LHCN-M2 (cell line): ENCODE measurements at regions not wholly inside any gene's neighbourhood (a gene's known extent, or its start where the extent isn't known, plus 50 kb on each side); places are given as distances from the start of the nearest gene placed in this dataset.

Source experiments
- DNase-seq: peaks from one replicate; pipeline ENCODE4 v3.0.0-alpha.2; 2012; ENCODE audit warnings: low read depth

DNA sequence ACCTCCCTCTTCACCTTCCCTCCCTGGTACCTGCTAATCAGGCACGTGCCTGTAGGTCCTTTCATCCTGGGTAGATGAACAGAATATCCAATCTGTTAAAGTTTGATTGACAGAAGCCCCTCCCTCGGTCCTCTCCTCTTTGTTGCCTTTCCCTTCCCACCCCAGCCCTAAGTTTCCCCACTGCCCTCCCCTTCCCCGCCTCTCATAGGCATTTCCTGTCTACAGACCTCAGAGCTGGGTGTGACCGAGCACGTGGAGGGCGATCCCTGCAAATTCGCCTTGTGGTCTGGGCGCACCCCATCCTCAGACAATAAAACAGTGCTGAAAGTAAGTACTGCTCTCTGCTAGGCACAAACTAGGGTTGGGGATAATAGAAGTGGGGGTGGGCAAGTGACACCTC, 239.2 kb upstream of the UMPS start:
- DNase-seq, result no peak

DNA sequence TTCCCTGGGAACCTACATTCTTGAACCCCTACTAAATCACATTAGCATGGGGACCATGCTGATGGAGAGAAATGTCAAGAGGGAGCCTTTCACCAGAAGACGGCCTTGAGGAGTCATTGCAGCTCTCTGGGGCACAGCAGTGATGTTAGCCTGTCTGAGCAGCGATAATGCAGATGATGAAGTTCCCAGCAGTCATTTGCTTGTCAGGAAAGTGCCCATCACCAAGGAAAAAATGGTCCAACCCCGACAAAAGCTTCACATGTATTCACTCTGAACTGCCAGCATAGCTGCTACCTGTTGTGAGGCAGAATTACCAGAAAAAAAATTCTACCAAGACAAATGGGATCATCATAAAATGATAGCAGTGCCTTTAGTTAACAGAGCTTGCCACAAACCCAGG, 238.4 kb upstream of the UMPS start:
- DNase-seq, result no peak

DNA sequence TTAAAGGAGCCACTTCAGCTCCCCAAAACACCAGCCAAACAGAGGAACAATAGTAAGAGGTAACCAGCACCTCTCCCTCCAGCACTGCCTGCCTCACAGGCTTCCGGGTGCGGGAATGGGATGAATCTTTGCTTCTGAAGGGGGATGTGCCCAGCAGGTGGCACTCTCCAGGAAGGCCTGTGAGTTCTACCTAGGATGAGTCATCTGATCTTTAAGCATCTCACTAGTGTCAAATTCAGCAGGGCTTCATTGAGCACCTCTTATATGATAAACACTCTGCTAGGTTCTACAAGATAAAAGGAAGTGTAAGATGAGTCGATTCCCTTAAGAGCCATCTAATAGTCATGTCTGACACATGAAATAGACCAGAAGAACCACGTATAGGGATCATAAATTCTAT, 237.4 kb upstream of the UMPS start:
- peak; percentile 21 for DNase-seq

DNA sequence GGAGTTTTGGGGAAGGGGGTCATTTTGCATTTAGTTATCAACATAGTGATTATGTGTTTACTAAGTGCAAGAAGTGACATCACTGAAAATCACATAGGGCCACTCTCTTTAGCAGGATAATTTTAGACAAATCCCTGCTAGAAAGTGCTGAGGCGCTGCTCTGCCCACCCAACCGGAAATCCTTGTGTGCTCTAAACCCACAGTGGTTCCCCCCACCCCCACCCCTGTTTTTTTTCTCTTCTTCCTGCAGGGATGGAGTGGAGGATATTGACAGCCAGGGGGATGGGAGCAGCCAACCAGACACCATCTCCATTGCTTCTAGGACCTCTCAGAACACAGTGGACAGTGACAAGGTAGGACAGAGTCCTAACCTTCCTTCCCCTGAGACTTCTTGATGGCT, 234.2 kb upstream of the UMPS start:
- DNase-seq, result no peak

DNA sequence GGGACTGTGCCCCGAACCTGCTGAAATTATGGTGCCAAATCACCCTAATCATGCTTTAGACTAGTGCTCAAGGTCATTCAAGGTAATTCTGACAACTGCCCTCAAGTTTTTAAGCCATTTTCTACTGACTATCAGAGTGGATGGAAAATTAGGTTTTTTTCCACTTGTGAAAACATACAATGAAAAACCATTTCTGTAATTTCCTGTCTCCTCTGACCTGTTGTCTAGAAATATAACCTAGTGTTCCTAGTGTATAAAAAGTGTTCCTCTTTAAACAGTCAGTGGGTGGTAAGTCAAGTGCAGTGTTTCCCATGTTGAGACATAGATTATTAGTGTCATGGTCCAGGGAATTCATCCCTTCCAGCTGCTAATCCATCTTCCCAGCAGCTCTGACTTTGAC, 232.8 kb upstream of the UMPS start:
- DNase-seq, result no peak

DNA sequence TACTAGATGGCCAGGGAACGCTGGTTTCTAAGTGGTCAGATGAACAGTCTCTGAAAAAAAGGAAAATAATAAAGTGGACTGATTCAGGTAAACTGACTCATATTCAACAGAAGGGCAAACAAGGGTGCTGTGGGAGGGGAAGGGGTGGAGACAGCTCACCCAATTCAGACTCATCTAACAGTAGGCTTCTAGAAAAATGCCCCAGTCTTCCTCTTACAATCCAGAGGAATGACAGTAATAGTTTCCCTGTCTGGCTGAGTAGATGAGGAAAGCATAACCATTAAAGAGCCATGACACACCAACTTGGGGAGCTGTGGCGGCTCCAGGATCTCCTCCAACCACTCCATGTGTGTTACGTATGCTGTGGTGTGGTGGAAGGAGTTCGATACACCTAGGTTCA, 231.4 kb upstream of the UMPS start:
- DNase-seq, result no peak

DNA sequence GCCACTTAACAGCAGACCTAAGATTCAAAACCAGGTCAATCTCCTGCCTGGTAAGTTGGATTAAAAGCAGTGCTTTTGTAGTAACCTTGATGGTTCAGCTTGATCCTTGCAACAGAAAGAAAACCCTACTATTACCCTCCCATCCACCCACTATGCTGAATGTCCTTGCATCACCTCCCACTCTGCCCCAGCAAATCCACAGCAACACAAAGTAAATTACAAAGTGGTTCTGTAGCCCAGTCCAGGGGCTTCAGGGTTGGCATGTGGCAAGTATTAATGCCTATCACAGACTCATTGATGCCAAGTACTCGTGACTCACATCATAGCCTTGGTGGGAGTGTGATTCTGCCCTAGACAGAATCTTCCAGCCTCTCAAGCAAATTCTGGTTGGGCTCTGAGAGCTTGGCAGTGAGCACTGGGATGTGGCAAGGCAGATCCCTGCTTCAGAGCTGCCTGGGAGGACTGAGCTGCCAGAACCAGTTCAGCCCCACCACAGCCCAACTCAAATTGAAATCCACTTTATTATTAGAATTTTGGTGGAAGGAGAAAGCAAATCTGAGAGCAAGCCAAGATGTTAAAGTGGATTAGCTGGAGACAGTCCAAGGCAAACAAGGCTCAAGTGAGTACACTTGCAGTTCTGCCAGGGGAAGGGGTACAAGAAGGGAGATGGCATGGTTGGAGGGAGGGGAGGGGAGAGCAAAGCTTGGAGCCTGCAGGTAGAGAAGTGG, 225.8 kb upstream of the UMPS start:
- DNase-seq, result peak; percentile 10

DNA sequence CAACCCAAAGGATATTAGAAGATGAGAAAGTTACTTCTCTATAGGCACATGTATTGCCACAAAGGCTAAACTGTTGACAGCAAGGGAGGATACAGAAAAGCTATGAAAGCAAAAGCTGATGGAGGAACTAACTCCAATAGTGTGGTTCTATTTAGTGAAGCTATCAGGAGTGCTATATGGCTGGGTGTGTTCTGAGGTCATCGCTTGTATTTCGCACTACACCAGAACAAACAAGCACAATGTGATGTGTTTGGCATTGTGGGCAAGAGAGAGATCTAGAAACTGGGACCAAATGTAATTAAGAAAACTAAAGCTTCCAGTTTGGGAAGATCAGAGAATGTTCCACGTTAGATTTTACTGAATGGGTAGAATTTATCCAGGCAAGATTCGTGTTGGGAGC, 220.4 kb upstream of the UMPS start:
- no peak for DNase-seq

DNA sequence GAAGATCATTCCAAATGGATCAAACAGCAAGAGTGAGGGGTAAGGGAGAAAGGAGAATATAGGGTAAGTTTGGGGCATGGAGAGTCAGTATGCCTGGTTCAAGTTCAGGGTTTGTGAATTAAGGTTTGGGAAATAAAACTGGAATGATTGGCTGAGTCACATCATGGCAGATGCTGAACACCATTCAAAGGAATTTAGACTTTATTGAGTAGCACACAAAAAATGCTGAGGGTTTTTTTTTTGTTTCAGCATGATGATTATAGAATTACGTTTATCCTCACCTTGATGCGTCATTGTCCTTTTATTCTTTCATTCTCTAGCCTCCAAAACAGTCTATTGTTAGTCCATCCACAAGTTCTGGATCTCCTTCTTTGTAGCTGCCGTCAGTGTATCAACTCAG, 220.0 kb upstream of the UMPS start:
- no peak for DNase-seq

DNA sequence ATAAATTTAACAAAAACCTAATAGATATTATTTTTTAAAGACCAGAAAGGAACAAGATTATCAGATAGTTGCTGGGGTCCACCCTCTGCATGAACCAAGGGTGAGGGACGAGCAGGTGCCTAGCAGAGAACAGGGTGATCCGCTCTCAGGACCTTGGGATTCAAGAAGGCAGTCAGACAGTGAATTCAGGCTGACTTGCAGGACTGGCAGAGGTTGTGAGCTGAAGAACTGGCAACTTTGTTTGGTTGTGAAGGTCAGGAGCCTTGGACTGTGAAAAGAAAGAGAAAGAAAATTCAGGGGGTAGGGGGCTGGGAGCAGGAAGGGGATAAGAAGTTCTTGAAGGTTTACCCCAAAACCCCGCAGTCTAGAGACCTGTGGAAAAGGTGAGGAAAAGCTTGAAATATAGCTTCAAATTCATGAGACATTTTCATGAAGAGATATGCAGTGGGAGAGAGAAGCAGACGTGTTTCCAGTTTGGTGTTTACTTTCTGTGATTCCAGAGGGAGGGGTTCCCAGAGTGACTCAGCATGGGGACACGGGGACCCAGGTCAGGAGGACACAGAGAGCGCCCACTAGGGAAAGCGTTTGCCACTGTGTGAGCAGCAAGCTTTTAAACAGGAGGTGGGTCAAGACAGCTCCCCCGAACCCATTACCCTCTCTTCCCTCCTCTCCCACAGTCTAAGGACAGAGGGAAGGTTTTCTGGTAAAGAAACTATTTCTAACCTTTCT, 217.2 kb upstream of the UMPS start:
- no peak for DNase-seq

DNA sequence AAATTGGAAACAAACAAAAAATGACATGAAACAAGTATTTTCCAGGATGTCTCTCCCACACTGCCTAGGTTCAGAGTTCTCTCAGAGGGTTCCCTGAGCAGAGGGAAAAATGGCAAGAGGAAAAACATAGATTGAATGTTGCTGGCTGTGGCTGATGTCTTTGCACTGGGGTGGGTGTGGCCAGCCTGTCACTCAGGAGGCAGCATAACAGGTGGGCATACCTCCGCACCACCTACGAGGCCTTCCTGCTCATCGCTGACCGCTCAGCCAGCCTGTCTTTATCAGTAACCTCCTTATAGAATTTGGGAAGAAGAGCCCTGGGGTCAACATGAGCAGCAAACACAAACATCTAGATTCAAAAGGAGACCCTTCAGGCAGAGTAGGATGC, 216.6 kb upstream of the UMPS start:
- DNase-seq, result no peak

DNA sequence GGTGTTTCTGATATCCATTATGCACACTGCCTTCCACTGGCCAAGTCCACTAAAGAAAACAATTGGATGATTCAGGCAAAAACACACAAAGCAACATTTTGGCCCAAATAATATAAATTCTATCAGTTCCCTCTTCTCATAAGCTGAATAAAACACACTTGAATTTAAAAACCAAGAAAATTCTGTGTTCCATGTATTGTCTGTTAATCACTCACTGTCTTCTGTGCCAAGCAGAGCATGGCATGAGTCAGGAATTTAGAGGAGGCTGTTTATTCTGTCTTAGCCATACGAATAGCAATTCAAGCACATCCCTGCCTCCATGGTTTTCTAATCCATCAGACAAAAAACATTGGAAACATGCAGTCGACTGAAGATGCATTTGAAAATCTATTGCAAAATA, 215.6 kb upstream of the UMPS start:
- no peak for DNase-seq

DNA sequence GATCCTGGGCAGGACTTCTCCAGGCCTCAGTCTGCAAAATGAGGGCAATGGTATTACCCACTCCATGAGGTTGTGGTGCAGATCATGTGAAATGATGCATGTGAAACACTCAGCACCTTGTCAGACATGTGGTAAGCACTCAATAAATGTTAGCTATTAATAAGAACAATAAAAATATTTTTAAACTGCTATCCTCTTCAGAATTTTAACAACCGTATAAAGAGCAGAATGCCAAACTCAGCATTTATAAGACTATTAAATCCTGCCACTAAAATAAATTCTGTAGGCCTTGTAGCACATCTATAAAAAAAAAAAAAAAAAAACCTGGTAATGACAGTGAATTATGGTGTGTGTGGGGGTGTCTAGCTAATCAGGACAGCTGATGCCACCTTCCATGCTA, 213.9 kb upstream of the UMPS start:
- DNase-seq, result no peak

DNA sequence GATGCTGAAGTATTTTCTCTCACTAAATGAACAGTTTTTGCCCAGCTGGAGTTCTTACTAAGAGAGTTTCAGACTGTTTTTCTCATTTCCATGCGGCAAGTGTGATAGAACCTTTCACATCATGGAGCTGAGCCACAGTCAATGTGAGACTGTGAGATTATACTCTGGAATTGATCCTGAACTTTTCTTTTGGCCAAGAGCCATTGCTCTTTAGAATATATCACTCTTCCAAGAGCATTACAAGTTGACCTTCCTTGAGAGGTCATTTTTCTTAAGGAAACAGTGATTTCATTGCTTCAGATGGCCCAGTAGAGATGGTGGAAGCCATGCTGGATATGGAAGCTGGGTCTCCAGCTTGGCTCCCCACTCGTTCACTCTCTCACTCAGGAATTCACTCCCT, 212.9 kb upstream of the UMPS start:
- no peak for DNase-seq

DNA sequence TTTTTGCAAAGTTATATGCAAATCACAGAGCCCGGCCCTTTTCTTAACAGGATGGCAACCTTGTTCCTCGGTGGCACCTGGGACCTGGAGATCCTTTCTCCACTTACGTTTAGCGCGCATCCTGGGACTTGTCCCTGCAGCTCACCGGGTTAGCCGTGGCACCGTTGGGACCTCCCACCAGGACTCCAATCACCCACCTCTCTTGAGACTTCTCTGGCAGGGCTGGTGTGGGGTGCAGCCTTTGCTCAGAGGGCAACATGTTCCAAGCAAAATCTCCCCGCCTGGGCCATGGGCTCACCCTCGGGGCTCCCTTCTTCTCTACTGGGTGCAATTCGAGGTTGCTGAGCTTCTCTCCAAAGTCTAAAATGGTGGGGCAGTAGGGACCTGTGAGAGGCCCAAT, 211.9 kb upstream of the UMPS start:
- no peak for DNase-seq

DNA sequence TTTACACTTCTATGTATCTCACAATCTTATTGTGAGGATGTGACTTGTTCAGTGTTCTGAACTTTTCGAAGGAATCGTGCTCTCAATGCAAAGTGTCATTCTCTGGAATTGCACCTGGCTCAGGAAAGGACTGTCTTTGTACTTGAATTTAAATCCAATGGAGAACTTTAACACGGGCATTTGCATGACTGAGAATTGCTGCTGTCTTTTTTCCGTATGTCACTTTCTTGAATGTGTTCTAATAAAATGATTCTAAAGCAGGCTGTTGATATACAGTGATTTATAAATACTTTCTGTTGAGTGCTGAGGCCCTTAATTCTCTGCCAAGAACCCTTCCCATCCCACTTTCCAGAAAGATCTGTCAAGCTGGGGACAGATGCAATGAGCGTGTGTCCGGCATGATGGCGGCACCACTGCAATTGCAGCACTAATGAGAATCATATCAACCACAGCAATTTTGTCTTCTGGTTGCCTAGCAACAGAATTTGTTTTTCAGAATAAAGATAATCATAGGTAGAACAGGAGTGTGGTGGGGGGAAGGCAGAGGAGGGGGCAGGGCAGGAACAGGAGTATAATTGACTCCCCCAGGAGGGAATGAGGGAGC, 210.6 kb upstream of the UMPS start:
- DNase-seq, result no peak

DNA sequence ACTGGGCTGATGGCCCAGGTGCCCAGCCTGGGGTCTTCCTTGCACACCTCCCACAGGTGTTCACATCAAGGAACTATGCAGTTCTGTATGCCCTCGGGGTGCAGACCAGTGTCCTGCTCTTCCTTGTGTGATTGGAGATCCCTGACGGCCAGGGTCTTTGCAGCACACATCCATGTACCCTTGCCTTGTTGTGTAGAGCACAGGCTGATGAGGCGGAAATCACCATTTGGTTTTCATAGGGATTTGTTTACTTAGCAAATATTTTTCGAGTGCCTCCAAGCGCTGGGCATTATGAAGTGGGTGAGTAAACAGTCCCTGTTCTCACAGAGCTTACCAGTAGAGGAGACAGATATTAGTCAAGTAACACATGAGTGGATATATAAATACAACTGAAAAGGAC, 209.3 kb upstream of the UMPS start:
- DNase-seq, result no peak

DNA sequence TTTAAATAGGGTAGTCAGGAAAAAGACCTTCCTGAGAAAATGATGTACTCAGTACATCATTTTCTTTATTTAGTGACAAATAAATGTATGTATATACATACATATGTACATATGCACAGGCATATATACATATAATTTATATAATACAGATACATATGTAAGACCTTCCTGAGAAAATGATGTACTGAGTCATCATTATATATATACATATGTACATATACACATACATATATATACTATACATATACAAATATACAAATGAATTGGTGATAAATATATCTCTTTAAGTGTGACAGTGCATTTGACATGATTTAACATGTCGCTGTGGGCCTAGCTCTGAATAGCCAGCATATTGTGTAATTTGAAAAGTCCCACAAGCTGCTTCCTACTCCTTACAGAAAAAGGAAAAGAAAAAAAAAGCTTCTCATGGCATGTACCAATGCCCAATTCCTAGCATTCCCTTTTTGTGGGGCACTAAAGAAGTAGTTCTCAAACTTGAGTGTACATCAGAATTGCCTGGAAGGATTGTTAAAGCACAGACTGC, 208.1 kb upstream of the UMPS start:
- no peak for DNase-seq

DNA sequence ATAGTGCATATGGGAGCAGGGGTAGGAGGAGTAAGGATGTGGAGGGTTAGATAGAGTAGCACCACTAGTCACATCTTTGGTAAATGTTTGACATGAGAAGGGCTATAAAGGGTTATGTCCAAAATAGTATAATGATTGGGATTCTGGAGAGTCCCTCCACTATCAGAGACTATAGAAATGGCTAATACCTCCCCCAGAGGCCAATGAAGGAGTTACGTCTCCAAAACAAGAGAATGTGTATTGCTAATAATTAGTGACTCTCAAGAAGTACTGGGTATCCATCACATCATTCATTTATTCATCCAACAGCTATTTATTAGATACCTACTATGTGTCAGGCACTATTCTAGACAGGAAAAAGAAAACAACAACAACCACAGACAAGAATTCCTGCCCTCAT, 203.7 kb upstream of the UMPS start:
- no peak for DNase-seq

DNA sequence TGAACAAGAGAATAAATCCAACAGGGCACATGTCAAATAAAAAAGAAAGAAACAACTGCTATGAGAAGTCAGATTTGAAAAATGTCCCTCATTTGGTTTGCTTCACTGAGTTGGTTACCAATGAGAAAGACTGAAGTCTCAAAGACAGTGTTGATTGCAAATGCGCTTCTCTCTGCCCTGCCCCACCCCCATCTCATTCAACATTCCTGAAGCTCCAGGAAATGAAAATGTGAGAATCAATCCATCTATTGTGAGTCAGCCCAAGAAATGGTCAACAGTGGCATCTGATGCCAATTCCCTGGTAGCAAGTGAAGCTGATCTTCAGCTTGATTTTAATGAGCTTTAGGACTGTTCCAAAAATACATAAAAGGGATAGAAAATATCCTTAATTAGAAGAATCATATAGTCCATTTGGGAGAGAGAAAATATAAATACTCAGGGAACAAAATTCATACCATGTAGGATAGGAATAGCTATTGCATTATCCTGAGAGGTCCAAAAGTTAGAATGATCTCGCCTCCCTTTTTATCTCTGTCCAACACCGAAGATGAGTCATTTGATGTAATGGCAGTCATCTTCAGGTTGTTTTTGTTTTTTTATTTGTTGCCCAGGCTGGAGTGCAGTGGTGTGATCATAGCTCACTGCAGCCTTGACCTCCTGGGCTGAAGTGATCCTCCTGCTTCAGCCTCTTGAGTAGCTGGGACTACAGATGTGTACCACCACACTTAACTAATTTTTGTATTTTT, 200.3 kb upstream of the UMPS start:
- DNase-seq, result no peak

DNA sequence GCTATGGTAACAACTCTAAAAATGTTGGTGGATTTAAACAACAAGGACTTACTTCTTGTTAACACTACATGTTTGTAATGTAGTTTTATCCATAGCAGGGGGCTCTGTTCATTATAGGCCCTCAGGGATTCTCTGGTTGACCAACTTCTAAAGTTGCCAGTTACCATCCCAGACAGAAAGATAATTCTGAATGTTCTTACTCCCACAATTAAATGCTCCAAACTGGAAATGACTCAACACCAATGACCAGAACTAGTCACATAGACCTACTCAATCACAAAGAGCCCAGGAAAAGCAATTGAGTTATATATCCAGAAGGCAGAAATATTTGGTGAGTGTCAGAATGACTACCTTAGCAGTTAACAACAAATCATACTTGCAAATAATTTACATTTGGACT, 199.3 kb upstream of the UMPS start:
- DNase-seq, result no peak

DNA sequence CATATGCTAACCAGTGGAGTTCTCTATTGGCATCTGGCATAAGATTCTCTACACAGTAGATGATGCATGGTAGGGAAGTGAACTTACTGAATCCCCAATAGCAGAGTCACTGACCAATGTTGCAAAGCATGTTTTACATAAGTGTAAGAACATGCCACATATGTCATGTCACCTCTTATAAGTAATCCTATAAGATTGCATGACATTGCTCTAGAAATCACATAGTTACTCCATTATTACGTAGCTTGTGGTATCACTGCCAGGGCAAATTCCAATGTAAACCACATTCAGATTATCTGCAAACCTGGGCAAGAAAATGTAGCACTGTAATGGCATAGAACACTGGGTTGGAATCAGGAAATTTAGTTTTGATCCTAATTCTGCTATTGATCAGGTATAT, 198.2 kb upstream of the UMPS start:
- no peak for DNase-seq
